ENCODE measurements at regions not wholly inside any gene's neighbourhood (a gene's known extent, or its start where the extent isn't known, plus 50 kb on each side); places are given as distances from the start of the nearest gene placed in this dataset.
"Not testable (repeated sequence)": the region's sequence is repeated elsewhere in the genome, so short reads cannot be mapped to it uniquely, and the experiment has no call there.

- H3K4me3 ChIP-seq (ENCODE audit: low read length) = no peak overlapping the region
- TF ChIP-seq ZNF274 (IDR thresholded peaks at IDR 0.05; ENCODE audit: low read depth, low read length) = no peak
Observed at GRCh38 chr9:21695443-21695842, 107.0 kb upstream of the MTAP start.

GRCh38 chr9:21695874-21696341 lies 106.5 kb upstream of the MTAP start:
- no peak overlapping the region for H3K4me3 ChIP-seq (ENCODE audit: low read length)
- no peak for TF ChIP-seq ZNF274 (IDR thresholded peaks at IDR 0.05; ENCODE audit: low read depth, low read length)

DNA sequence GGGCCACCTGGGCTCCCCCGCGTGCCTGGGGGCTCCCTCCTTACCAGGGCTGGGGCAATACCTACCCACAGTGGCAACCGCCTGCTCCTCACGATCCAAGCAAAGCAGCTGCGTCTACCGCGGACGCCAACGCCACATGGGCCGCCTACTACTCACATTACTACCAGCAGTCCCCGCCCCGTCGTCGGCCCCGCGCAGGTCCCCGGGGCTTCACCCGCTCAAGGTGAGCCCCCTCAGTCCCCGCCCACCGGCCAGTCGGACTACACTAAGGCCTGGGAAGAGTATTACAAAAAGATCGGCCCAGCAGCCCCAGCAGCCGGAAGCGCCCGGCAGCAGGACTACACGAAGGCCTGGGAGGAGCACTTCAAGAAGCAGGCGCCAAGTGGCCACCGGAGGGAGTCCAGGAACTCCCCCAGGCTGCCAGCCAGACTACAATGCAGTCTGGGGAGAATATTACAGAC lies 106.0 kb upstream of the MTAP start:
- TF ChIP-seq ZNF274 (IDR thresholded peaks at IDR 0.05; ENCODE audit: low read depth, low read length) = no peak
- H3K4me3 ChIP-seq (ENCODE audit: low read length) = no peak overlapping the region

- no peak overlapping the region for H3K4me3 ChIP-seq (ENCODE audit: low read length)
- no peak for TF ChIP-seq ZNF274 (IDR thresholded peaks at IDR 0.05; ENCODE audit: low read depth, low read length)
Observed at GRCh38 chr9:21708260-21708711, 94.2 kb upstream of the MTAP start.

GRCh38 chr9:21708856-21709255 lies 93.6 kb upstream of the MTAP start:
- no peak for TF ChIP-seq ZNF274 (IDR thresholded peaks at IDR 0.05; ENCODE audit: low read depth, low read length)
- no peak overlapping the region for H3K4me3 ChIP-seq (ENCODE audit: low read length)

DNA sequence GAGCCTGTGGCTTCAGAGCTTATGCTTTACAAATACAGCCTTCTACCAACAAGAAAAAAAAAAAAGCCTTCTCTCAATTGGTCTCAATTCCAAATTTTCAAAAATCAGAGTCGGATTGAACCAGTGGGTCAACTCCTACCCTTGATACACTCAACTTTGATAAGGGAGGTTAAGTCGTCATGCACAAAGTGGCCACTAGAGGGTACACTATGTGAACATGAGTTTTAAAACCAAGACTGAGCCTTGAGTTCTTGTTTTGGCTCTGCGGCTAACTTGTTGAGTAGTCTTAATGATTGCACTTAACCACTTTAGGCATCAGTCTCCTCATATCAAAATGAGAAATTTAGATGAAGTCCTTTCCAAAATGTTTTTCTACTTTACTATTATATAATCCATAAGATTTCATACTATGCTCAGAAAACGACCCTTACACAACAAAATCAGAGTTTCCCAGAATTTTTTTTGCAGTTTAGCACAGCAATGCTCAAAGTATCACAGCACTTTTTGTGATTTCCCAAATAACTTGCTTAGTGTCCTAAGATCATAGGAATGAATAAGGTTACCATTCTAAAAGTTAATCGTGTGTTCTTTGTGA lies 92.9 kb upstream of the MTAP start:
- no peak overlapping the region for H3K4me3 ChIP-seq (ENCODE audit: low read length)
- no peak for TF ChIP-seq ZNF274 (IDR thresholded peaks at IDR 0.05; ENCODE audit: low read depth, low read length)

- no peak overlapping the region for H3K4me3 ChIP-seq (ENCODE audit: low read length)
- no peak for TF ChIP-seq ZNF274 (IDR thresholded peaks at IDR 0.05; ENCODE audit: low read depth, low read length)
Observed at GRCh38 chr9:21710548-21711191, 91.8 kb upstream of the MTAP start.

GRCh38 chr9:21711504-21711903 lies 90.9 kb upstream of the MTAP start:
- no peak for TF ChIP-seq ZNF274 (IDR thresholded peaks at IDR 0.05; ENCODE audit: low read depth, low read length)
- H3K4me3 ChIP-seq (ENCODE audit: low read length) = no peak overlapping the region

GRCh38 chr9:21715408-21715807 lies 87.0 kb upstream of the MTAP start:
- H3K4me3 ChIP-seq (ENCODE audit: low read length) = no peak overlapping the region

DNA sequence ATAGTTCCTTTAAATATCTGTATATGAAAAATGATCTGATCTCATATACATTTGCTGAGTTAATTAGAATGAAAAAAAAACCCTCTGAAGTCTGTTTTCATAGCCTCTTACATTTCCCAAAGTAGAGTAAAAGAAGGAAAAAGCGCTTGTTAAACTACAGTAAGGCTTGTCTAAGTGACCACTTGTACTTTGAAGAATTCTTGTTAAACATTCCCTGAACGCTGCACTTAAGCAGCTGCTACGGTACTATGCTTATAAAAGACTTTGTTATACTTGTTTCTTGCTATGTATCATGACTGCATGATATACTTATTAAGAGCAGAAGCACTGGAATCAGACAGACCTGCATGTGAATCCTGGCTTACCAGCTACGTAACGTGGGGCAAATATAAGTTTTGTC lies 81.7 kb upstream of the MTAP start:
- H3K4me3 ChIP-seq (ENCODE audit: low read length) = no peak overlapping the region
- no peak for TF ChIP-seq ZNF274 (IDR thresholded peaks at IDR 0.05; ENCODE audit: low read depth, low read length)

More at GRCh38 chr9:21715408-21715807, 87.0 kb upstream of the MTAP start:
- TF ChIP-seq ZNF274 (IDR thresholded peaks at IDR 0.05; ENCODE audit: low read depth, low read length) = no peak

GRCh38 chr9:21727411-21727810 lies 75.0 kb upstream of the MTAP start:
- H3K4me3 ChIP-seq (ENCODE audit: low read length) = not testable (repeated sequence)

DNA sequence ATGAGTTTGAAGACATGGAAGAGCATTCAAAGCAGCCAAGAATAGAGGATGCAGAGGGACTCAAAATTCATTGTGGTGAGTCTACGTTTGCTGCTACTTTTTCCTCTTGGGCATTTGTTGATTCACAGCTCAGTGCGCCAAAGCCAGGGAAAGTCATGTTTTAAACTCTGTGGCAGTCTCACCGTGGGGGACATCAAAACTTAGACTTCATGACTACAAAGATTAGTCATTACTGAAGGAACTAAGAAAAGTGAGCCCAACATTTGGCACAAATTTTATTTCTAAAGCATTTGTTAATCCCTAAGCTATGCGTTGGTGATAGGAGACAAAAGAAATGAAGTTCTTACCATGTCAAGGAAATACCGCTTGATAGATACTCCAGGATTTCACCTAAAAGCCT lies 73.7 kb upstream of the MTAP start:
- no peak for TF ChIP-seq ZNF274 (IDR thresholded peaks at IDR 0.05; ENCODE audit: low read depth, low read length)
- no peak overlapping the region for H3K4me3 ChIP-seq (ENCODE audit: low read length)

DNA sequence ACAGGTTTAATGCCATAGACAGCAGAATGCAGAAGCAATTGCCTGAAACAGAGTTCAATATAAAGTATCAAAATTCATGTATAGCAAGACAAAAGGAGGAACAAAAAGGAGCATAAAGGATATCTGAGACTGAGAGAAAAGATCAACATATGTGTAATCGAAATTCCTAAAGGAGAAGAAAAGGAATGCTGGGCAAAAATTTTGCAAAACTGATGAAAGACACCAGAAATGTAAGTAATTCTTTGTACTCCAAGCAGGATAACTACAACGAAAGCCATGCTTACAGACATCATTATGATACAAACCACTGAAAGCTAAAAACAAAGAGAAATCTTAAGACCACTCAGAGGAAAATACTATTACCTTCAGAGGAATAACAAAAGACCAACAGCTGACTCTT lies 72.8 kb upstream of the MTAP start:
- no peak for TF ChIP-seq ZNF274 (IDR thresholded peaks at IDR 0.05; ENCODE audit: low read depth, low read length)
- no peak overlapping the region for H3K4me3 ChIP-seq (ENCODE audit: low read length)

GRCh38 chr9:21730899-21731298 lies 71.5 kb upstream of the MTAP start:
- no peak overlapping the region for H3K4me3 ChIP-seq (ENCODE audit: low read length)
- no peak for TF ChIP-seq ZNF274 (IDR thresholded peaks at IDR 0.05; ENCODE audit: low read depth, low read length)

DNA sequence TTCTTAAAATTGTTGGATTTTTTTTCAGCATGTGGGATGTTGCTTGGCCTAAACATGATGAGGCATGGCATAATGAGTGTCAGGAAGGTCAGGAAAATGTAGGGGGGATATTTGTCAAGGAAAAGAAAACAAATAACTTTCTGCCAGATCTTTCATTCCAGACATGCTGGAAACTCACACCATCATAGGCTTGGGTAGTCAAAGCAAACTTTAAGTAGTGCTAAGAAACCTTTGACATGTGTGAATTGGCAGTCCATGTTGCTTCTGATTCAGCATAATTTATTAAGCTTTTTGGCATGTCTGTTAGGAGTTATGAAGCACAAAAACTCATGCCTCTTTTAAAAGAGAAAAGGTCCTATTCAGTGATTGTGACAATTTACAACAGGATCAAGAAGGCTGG lies 61.3 kb upstream of the MTAP start:
- H3K4me3 ChIP-seq (ENCODE audit: low read length) = no peak overlapping the region
- TF ChIP-seq ZNF274 (IDR thresholded peaks at IDR 0.05; ENCODE audit: low read depth, low read length) = no peak

DNA sequence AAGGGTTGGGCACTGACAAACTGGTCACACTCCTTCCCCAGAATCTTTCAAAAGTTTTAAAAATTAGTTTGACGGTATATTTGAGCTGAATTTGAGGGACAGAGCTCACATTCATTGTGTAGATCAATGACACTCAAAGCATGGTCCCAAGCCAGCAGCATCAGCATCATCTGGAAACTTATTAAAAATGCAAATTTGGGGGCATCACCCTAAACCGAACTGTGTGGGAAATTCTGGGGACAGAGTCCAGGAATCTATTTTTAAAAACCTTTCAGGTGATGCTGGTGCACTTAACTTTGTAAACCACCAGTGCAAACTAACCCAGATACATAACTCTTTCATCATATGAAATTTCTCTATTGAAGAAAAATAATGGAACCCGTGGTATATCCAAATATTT lies 58.1 kb upstream of the MTAP start:
- H3K4me3 ChIP-seq (ENCODE audit: low read length) = no peak overlapping the region
- no peak for TF ChIP-seq ZNF274 (IDR thresholded peaks at IDR 0.05; ENCODE audit: low read depth, low read length)

All from GM08714 (cell line).